ENCODE measurements at regions not wholly inside any gene's neighbourhood (a gene's known extent, or its start where the extent isn't known, plus 50 kb on each side); places are given as distances from the start of the nearest gene placed in this dataset.

DNA sequence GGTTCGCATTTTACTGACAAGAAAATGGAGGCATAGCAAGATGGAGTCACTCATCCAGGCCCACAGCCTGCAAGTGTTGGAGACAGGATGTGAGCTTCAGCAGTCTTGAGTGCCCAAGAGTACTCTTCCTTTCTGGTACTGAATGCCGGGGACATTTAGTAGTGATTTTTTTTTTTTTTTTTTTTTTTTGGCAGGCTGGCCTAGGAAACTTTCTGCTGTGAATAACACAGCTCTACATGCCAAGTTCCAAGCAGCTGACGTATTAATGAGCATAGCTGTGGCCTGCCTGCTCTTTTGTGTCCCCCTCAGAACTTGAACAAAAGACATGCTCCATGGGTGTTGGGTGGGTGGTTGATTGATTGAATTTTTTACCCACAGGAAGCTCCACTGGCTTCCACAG lies 195.5 kb upstream of the CADM1 start:
- no peak overlapping the region for H3K4me3 ChIP-seq (ENCODE audit: low read length)
- DNase-seq (ENCODE audit: low read depth, low spot score): no peak

- DNase-seq (ENCODE audit: low read depth, low spot score): no peak
- no peak overlapping the region for H3K4me3 ChIP-seq (ENCODE audit: low read length)
These were observed 195.1 kb upstream of the CADM1 start for GRCh38 chr11:115699326-115699725.

GRCh38 chr11:115698243-115698642 lies 194.0 kb upstream of the CADM1 start:
- no peak for DNase-seq (ENCODE audit: low read depth, low spot score)
- no peak overlapping the region for H3K4me3 ChIP-seq (ENCODE audit: low read length)

- no peak for DNase-seq (ENCODE audit: low read depth, low spot score)
- H3K4me3 ChIP-seq (ENCODE audit: low read length): no peak overlapping the region
These were observed 192.3 kb upstream of the CADM1 start for GRCh38 chr11:115696563-115696962.

GRCh38 chr11:115695677-115696364 lies 191.6 kb upstream of the CADM1 start:
- H3K4me3 ChIP-seq (ENCODE audit: low read length): no peak overlapping the region
- no peak for DNase-seq (ENCODE audit: low read depth, low spot score)

GRCh38 chr11:115693002-115693401 lies 188.8 kb upstream of the CADM1 start:
- DNase-seq (ENCODE audit: low read depth, low spot score): no peak
- H3K4me3 ChIP-seq (ENCODE audit: low read length): no peak overlapping the region

GRCh38 chr11:115691030-115691429 lies 186.8 kb upstream of the CADM1 start:
- no peak overlapping the region for H3K4me3 ChIP-seq (ENCODE audit: low read length)
- no peak for DNase-seq (ENCODE audit: low read depth, low spot score)

- DNase-seq (ENCODE audit: low read depth, low spot score): no peak
These were observed 183.7 kb upstream of the CADM1 start for GRCh38 chr11:115687934-115688333.

GRCh38 chr11:115684699-115685098 lies 180.5 kb upstream of the CADM1 start:
- no peak overlapping the region for H3K4me3 ChIP-seq (ENCODE audit: low read length)
- no peak for DNase-seq (ENCODE audit: low read depth, low spot score)

More at GRCh38 chr11:115687934-115688333, 183.7 kb upstream of the CADM1 start:
- no peak overlapping the region for H3K4me3 ChIP-seq (ENCODE audit: low read length)

- no peak overlapping the region for H3K4me3 ChIP-seq (ENCODE audit: low read length)
- no peak for DNase-seq (ENCODE audit: low read depth, low spot score)
These were observed 179.9 kb upstream of the CADM1 start for GRCh38 chr11:115684135-115684534.

DNA sequence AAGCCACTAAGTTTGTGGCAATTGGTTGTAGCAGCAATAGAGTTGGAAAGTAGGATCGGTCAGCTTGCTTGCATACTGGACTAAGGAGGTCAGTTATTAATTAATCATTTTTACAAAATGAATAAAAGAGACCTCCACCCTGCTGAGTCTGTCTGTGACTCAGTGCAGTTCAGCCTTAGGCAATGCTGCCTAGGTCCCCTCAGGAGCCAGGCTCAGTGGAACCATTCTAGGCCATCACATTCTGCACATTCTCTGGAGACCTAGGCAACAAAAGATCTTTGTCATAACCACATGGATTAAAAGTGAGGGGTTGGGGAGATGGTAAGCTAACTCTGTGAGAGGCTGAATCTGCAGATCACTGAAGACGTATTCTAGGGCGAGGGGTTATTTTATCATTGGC lies 178.7 kb upstream of the CADM1 start:
- no peak for DNase-seq (ENCODE audit: low read depth, low spot score)

DNA sequence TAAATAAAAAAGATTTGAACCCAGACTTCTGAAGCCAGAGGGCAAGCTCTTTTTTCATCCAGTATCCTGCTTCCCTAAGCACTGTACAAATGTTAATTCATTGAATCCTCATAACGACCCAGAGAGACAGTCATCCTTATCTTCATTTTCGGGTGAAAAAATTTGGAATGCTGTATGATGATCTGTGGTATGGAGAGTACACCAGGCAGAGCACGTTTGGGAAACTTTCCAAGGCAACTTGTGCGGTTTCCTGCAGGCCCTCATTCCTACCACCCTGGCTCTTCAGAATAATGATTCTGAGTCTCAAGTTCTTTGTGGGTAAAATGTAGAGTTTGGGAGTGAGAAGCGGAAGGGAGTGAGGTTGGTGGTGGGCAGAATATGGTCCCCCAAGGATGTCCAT lies 177.9 kb upstream of the CADM1 start:
- DNase-seq (ENCODE audit: low read depth, low spot score): no peak
- H3K4me3 ChIP-seq (ENCODE audit: low read length): no peak overlapping the region

More for the DNA sequence above, 178.7 kb upstream of the CADM1 start:
- no peak overlapping the region for H3K4me3 ChIP-seq (ENCODE audit: low read length)

DNA sequence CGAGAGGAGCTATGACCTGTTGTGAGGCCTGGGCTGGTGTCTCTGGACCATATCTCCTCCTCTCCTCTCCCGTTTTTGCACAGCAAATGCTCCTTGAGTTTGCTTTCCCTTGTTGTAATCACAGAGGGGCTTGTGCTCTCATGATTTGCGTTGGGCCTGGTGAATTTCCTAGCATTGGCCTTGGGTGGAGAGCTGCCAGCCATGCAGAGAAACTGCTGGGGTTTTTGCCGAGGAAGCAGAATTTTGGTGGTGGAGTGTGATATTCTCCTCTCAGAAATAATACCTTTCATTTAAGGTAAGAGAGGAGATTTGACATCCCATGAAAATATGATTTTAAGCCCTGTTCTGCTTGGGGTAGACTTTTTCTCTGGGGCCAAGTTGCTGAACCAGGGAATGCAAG lies 175.7 kb upstream of the CADM1 start:
- H3K4me3 ChIP-seq (ENCODE audit: low read length): no peak overlapping the region
- DNase-seq (ENCODE audit: low read depth, low spot score): no peak

- H3K4me3 ChIP-seq (ENCODE audit: low read length): no peak overlapping the region
- no peak for DNase-seq (ENCODE audit: low read depth, low spot score)
These were observed 174.7 kb upstream of the CADM1 start for GRCh38 chr11:115678942-115679341.

- H3K4me3 ChIP-seq (ENCODE audit: low read length): no peak overlapping the region
- no peak for DNase-seq (ENCODE audit: low read depth, low spot score)
These were observed 173.0 kb upstream of the CADM1 start for GRCh38 chr11:115677190-115677589.

DNA sequence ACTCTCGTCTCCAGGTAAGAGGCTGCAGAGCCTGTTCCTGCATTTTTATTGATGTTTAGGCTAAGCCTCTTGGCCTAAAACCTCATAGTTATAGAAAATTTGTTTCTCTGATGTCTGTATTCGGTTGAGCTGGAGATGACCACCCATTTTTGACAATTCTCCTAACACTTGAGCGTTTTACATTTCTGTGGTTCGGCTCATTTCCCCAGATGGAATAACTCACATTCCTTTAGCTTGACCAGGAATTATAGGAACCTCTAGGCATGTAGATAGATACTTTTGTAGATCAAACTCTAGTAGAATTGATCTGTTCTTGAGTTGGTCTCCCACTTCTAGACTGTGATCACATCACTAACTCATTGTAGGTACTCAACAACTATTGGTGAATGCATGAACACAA lies 172.6 kb upstream of the CADM1 start:
- H3K4me3 ChIP-seq (ENCODE audit: low read length): no peak overlapping the region
- DNase-seq (ENCODE audit: low read depth, low spot score): no peak

GRCh38 chr11:115676206-115676605 lies 172.0 kb upstream of the CADM1 start:
- no peak for DNase-seq (ENCODE audit: low read depth, low spot score)
- no peak overlapping the region for H3K4me3 ChIP-seq (ENCODE audit: low read length)

- H3K4me3 ChIP-seq (ENCODE audit: low read length): no peak overlapping the region
- DNase-seq (ENCODE audit: low read depth, low spot score): no peak
These were observed 170.8 kb upstream of the CADM1 start for GRCh38 chr11:115674937-115675544.

DNA sequence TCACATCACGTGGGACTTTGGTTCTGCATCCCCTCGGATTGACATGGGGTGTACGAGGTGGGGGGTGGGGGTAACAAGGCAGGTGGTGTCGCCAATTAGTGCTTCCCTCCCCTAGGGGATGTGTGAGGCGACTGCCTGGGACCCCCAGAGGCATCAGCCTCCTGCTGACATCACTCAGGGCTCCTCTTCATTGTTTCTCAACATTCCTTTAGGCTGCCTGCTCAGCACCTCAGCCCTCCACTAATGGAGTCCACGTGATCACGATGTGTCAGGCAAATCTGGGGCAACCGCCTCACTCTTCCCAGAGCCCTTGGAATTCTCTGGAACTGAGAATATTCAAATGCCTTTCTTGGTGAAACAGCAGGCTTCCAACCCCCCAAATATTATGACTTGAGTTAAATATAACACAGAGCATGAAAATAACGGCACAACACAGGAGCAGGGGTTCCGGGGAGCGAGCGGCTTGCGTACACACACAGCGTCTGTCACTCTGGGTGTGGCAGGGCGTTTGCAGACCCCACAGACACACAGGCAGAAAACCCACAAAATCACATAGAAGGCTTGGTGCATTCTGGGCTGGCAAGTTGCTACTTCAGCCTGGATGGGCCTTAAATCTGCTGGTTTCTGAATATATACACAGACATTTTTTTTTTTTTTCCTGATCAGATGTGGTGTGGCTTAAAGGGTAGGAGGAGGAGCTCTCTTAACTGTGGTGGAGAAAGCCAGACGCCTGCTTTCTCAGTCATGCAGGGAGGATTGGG lies 170.1 kb upstream of the CADM1 start:
- no peak overlapping the region for H3K4me3 ChIP-seq (ENCODE audit: low read length)
- no peak for DNase-seq (ENCODE audit: low read depth, low spot score)

- H3K4me3 ChIP-seq (ENCODE audit: low read length): no peak overlapping the region
- no peak for DNase-seq (ENCODE audit: low read depth, low spot score)
These were observed 169.5 kb upstream of the CADM1 start for GRCh38 chr11:115673720-115674119.

Data from Jurkat, Clone E6-1 (cell line).